HG03139 (cell line): ENCODE measurements at regions not wholly inside any gene's neighbourhood (a gene's known extent, or its start where the extent isn't known, plus 50 kb on each side); places are given as distances from the start of the nearest gene placed in this dataset.

Source experiments
- ATAC-seq: cut with Tn5 transposase; IDR thresholded peaks from one replicate; pipeline ENCODE4 v1.9.1; 2021; ENCODE audit not compliant: unreplicated experiment

DNA sequence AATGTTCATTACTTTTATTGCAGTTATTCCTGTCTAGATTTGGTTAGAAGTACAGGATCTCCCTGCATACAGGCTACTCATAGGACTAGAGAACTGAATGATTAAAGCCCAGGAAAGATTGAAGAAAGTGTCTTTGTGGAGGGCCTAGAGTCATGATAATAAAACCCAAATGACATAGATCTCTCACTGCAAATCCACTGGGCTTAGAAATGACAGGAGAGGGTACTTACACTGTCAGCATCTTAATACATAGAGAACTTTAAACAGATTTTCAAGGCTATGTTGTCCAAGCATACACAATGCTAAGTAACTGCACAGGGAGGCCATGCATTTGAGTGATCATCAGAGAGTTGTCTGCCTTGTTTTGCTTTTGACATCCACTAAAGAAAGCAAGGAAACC lies 383.8 kb upstream of the MAP3K7 start:
- ATAC-seq, result no peak

GRCh38 chr6:90967471-90967870 lies 380.6 kb upstream of the MAP3K7 start:
- ATAC-seq, result no peak

- no peak for ATAC-seq
These were observed 373.5 kb upstream of the MAP3K7 start for GRCh38 chr6:90960324-90960723.

DNA sequence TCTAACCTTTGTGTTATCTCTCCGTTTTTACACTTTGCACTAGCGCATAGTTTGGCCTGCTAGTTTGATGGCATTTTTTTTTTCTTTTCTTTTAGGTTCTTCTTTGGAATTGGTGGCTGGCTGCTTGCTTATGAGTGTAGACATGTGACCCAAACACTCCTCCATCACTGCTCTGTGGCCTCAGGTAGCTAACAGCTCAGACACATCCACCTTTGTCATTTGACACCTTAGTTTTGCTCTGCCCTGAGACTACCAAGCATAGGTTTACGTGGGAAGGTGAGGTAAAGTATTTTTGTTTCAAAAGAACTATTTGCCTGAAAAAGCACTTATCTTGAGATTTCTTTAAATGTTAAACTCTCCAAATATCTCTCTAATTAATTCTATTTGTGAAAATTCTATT lies 368.4 kb upstream of the MAP3K7 start:
- no peak for ATAC-seq

GRCh38 chr6:90953405-90954161 lies 366.7 kb upstream of the MAP3K7 start:
- ATAC-seq, result no peak

DNA sequence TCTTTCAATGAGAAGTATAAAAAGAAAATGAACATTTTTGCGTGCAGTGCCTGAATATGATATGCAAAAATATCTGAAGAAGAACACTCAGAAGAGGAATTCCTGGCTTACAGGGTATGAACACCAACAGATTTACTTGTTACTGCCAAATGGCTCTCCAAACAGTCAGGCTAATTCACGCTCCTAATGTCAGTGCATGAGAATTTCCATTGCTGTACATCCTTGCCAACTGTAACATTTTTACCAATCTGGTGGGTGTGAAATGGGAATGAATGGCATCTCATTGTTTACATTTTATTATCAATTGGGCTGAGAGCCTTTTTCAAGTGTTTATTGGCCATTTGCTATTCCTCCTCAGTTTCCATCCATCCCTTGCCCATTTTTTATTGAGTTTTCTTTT lies 365.3 kb upstream of the MAP3K7 start:
- ATAC-seq, result no peak

GRCh38 chr6:90948540-90948939 lies 361.7 kb upstream of the MAP3K7 start:
- no peak for ATAC-seq

DNA sequence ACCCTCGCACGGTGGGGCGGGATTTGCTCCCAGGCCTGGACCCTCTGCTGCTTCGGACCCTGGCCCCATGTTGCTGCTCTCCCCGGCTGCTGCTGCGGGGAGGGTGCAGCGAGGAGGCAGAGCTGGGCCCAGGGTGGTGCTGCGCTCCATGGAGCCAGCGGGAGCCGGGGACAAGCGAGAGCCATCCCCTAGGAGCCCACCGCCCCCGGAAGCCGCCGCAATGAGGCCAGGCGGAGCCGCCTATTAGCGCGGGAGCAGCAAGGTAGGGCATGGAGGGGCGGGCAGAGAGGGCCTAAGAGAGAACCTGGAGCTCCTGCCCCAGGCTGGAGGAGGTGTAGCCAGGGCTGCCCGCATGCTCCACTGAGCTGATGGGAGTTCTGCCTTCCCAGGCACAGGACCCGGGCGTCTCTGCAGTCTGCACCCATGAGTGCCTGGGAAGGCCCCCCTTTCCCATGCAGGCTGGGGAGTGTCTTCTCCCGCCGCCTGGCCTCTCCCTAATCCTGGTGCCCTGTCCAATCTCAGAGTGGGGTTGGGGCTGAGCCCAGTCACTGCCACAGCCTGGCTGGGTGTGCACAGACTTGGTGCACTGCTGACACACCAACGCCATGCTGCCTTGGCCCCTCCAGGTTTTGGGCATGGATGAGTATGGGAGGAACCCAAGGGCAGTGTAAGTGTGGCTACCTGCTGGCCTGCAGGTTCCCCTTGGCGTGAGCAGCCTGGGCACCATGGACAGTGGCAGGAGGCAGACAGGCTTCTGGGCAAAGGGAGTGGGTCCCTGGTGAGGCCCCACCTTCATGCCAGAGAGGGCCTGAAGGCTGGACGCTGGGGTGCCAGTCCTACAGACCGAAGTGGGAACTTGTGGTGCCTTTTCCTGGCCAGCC lies 360.6 kb upstream of the MAP3K7 start:
- no peak for ATAC-seq

- ATAC-seq, result no peak
These were observed 355.0 kb upstream of the MAP3K7 start for GRCh38 chr6:90941885-90942284.

- peak; percentile 95 for ATAC-seq
These were observed 354.1 kb upstream of the MAP3K7 start for GRCh38 chr6:90940812-90941481.

DNA sequence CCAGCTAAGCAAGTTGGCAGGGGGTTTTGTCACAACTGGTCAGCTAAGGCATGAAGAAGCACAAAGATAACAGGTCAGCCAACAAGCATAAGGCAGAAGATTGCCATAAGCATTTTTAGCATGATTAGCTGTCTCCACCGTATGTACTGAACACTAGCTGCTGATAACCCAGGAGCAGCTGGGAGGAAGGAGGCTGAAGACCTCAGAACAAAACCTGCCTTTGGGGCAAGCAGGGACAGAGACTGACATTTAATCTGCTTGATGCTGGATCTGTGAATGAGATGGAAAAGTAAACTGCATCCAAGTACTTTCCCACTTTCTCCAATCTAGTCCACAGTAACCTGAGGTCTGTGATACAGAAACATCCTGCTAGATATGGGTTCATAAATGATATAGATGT lies 353.0 kb upstream of the MAP3K7 start:
- ATAC-seq, result no peak

GRCh38 chr6:90938122-90938521 lies 351.2 kb upstream of the MAP3K7 start:
- ATAC-seq, result no peak

GRCh38 chr6:90936286-90936685 lies 349.4 kb upstream of the MAP3K7 start:
- ATAC-seq, result no peak

DNA sequence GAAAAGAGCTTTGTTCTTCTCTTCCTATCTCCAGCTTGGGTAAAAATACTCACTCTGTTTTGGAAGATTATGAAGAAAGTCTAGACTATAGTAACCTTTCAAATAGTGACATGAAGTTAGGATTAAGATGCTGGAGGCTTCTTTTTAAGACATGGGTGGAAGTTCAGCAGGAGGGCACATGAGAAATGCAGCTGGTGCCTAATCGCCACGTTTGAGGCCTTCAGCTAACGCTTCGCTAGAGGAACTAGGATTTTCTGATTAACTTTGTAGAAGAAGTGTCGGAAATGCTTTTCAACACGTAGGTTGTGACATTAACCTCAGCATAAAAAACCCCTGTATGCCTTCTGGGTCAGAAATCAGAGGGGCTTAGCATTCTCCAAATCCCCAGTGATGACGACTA lies 348.1 kb upstream of the MAP3K7 start:
- no peak for ATAC-seq

GRCh38 chr6:90934081-90934480 lies 347.2 kb upstream of the MAP3K7 start:
- no peak for ATAC-seq

DNA sequence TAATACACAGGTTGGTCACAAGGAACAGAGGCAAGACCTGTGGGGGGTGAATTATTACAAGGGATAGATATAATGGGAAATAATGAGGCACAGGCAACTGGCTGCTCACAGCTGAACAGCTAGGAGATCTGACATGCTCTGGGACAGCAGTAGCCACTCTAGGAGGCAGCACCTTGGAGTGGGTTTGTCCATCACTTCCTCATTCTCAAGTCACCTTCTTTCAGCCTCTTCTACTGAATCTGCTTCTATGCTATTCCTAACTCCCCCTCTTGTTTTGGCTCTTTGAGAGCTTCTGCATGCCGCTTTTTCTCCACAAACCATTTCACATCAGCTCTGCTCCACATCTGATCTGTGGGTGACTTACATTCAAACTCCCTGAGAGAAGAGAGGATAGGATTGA lies 345.5 kb upstream of the MAP3K7 start:
- no peak for ATAC-seq

- no peak for ATAC-seq
These were observed 341.2 kb upstream of the MAP3K7 start for GRCh38 chr6:90928051-90928450.

GRCh38 chr6:90925726-90926125 lies 338.9 kb upstream of the MAP3K7 start:
- no peak for ATAC-seq

- ATAC-seq, result no peak
These were observed 335.5 kb upstream of the MAP3K7 start for GRCh38 chr6:90922325-90922724.

- no peak for ATAC-seq
These were observed 331.5 kb upstream of the MAP3K7 start for GRCh38 chr6:90918361-90918760.

GRCh38 chr6:90917376-90917775 lies 330.5 kb upstream of the MAP3K7 start:
- ATAC-seq, result no peak

DNA sequence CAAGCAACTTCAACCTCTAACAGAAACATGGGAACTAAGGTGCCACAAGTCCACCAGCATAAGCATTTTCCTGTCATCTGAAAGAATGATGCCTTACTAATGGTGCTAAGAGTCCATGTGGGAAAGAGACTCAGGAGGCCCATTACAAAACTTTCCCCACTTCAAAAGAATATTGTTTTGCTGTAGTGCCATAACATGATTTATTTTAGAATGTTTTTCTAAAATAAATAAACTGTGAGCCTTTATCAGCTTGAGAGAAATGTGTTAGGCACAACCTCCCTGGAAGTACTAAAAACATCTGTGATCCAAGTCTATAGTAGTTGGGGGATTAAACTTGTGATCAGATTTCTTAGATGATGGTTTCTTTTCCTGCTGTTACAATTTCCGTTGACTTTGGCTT lies 330.1 kb upstream of the MAP3K7 start:
- no peak for ATAC-seq
